CD14-positive monocyte (primary cell): ENCODE measurements at regions not wholly inside any gene's neighbourhood (a gene's known extent, or its start where the extent isn't known, plus 50 kb on each side); places are given as distances from the start of the nearest gene placed in this dataset.

Source experiments
- DNase-seq, 3 donors: peaks; one replicate each; pipeline ENCODE4 v3.0.0-alpha.2; 2011 to 2022
- H2AFZ ChIP-seq: 2 replicates; pipeline ENCODE4 v1.6.0; 2012; ENCODE audit warnings: mild to moderate bottlenecking, low read depth, low read length, inconsistent platforms; ENCODE audit not compliant: insufficient read depth, poor library complexity, severe bottlenecking
- H3K27ac ChIP-seq, 2 donors: 1 replicate in 1 of 2; 2 replicates in 1 of 2; pipeline ENCODE4 v1.5.1; 2012 to 2013; ENCODE audit warnings: low read length in 2 of 2, control low read depth in 1 of 2, inconsistent platforms in 1 of 2, low read depth in 1 of 2, mild to moderate bottlenecking in 1 of 2
- H3K27me3 ChIP-seq, 2 donors: one replicate each; pipeline versions ENCODE4 v1.6.0 to v1.6.1; 2011 to 2013; ENCODE audit warnings: low read length in 2 of 2; ENCODE audit not compliant: control insufficient read depth in 2 of 2, insufficient read depth in 2 of 2
- H3K36me3 ChIP-seq, 2 donors: replicated peaks in 1 of 2; 1 replicate in 1 of 2; 2 replicates in 1 of 2; pipeline versions ENCODE4 v1.5.1 to v1.6.1; 2012 to 2013; ENCODE audit warnings: low read length in 2 of 2, control low read depth in 1 of 2, inconsistent platforms in 1 of 2, mild to moderate bottlenecking in 1 of 2; ENCODE audit not compliant: insufficient read depth in 2 of 2, control insufficient read depth in 1 of 2
- H3K4me1 ChIP-seq, 2 donors: 1 replicate in 1 of 2; 2 replicates in 1 of 2; pipeline versions ENCODE4 v1.5.1 to v1.6.1; 2012 to 2013; ENCODE audit warnings: low read length in 2 of 2, control low read depth in 1 of 2, inconsistent platforms in 1 of 2, mild to moderate bottlenecking in 1 of 2, moderate library complexity in 1 of 2; ENCODE audit not compliant: insufficient read depth in 2 of 2, control insufficient read depth in 1 of 2
- H3K4me2 ChIP-seq: replicated peaks from 2 replicates; pipeline ENCODE3; 2012; ENCODE audit warnings: low read length, moderate library complexity, mild to moderate bottlenecking; ENCODE audit not compliant: poor library complexity, severe bottlenecking; ENCODE audit errors: extremely low read depth
- H3K4me3 ChIP-seq, 3 experiments: fragments of 200-600 bp in 1 of 3; sonication (generic) in 1 of 3; replicated peaks in 1 of 3; 1 replicate in 2 of 3; 2 replicates in 1 of 3; pipeline ENCODE4 v1.5.1; 2011 to 2013; ENCODE audit warnings: low read length in 3 of 3, mild to moderate bottlenecking in 3 of 3, control low read depth in 2 of 3, low read depth in 2 of 3, inconsistent platforms in 1 of 3, moderate library complexity in 1 of 3
- H3K79me2 ChIP-seq: 2 replicates; pipeline ENCODE4 v1.6.0; 2012; ENCODE audit warnings: mild to moderate bottlenecking, control low read depth, inconsistent platforms, low read length, moderate library complexity; ENCODE audit not compliant: insufficient read depth
- H3K9ac ChIP-seq: 2 replicates; pipeline ENCODE4 v1.6.0; 2017; ENCODE audit warnings: low read length, mild to moderate bottlenecking; ENCODE audit not compliant: insufficient read depth, poor library complexity, severe bottlenecking
- H3K9me3 ChIP-seq, 2 donors: replicated peaks in 1 of 2; 1 replicate in 1 of 2; 2 replicates in 1 of 2; pipeline versions ENCODE4 v1.5.1 to v1.6.1; 2012 to 2013; ENCODE audit warnings: low read length in 2 of 2, control low read depth in 1 of 2; ENCODE audit not compliant: control insufficient read depth in 1 of 2, insufficient read depth in 1 of 2
- H4K20me1 ChIP-seq: 2 replicates; pipeline ENCODE4 v1.6.0; 2012; ENCODE audit warnings: mild to moderate bottlenecking, low read length, control low read depth, moderate library complexity; ENCODE audit not compliant: insufficient read depth
- H3K27ac Mint-ChIP-seq, 7 donors: one replicate each; pipeline ENCODE4 v1.8.0; 2020; ENCODE audit warnings: mild to moderate bottlenecking in 7 of 7, mixed read lengths in 7 of 7, moderate library complexity in 6 of 7, inconsistent platforms in 2 of 7
- H3K27me3 Mint-ChIP-seq, 3 donors: one replicate each; pipeline ENCODE4 v1.8.0; 2021 to 2022; ENCODE audit warnings: low read depth in 3 of 3, mild to moderate bottlenecking in 3 of 3, mixed read lengths in 3 of 3, moderate library complexity in 3 of 3, inconsistent platforms in 1 of 3
- H3K36me3 Mint-ChIP-seq, 2 donors: one replicate each; pipeline ENCODE4 v1.8.0; 2020; ENCODE audit warnings: mixed read lengths in 2 of 2, inconsistent platforms in 1 of 2, mild to moderate bottlenecking in 1 of 2
- H3K4me1 Mint-ChIP-seq: one replicate; pipeline ENCODE4 v1.8.0; 2020; ENCODE audit warnings: mild to moderate bottlenecking, mixed read lengths
- H3K4me3 Mint-ChIP-seq, 2 donors: one replicate each; pipeline ENCODE4 v1.8.0; 2020; ENCODE audit warnings: mild to moderate bottlenecking in 2 of 2, mixed read lengths in 2 of 2, moderate library complexity in 1 of 2
- H3K9me3 Mint-ChIP-seq, 7 donors: one replicate each; pipeline ENCODE4 v1.8.0; 2020 to 2022; ENCODE audit warnings: mixed read lengths in 7 of 7, mild to moderate bottlenecking in 6 of 7, moderate library complexity in 6 of 7, inconsistent platforms in 2 of 7
- WGBS: methylation state at CpG from one replicate; pipeline ENCODE4 v1.1.5; 2013; ENCODE audit warnings: missing lambda C conversion rate; ENCODE audit not compliant: insufficient coverage; 5-methylcytosine and 5-hydroxymethylcytosine counted together
- intact Hi-C, 2 donors: fragments of 100-400 bp; cut with micrococcal nuclease; formaldehyde crosslinking; loops; one replicate each; pipeline versions ENCODE4 v1.15.0 to v1.15.1; 2023
- TF ChIP-seq, protein P1 (sequence below): fragments of 200-600 bp; IDR thresholded peaks from one replicate; pipeline ENCODE4 v1.8.0; 2022; ENCODE audit warnings: antibody characterized with exemption, mild to moderate bottlenecking

DNA sequence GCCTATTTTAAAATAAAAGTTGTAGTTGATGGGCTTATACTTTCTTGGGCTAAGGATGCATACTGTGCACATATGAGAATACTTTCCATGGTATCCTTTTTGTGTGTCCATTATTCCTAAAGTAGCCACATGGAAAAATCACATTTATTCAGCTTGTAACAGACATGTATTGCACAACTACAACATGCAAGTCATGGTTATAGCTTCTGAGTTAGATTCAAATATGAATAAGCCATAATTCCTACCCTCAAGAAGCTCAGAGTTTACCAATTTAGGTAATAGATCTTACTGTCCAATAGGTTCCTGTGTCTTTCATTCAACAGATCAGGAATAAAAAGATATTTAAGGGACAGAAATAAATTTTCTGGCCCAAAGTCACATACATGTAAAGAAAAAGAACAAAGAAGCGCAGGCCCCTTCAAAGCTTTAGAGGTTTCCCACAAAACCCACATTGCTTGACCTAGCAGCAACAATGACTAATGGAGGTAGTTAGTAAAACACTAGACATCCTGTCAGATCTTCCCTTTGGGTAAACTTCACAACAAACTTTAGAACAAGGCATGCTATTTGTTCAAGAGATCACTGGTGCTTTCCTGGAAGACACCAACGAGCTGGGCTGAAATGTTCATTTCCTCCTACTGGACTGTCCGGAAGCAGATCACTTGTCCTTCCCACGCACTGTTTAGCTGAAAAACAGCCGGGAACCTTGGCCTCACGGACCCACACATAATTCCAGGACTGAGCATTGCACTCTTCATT is 78.4 kb upstream of the ITGA1 start:
- Histone ChIP-seq H3K9ac (no peak overlapping the region), H3K4me1 (no peaks in the 10 kb centered on the region), H2AFZ (no peak overlapping the region), H3K27ac (no peak overlapping the region), H3K4me3 (no peak overlapping the region), H3K4me2 (no peak overlapping the region), H3K36me3 (no peaks in the 10 kb centered on the region), H3K9me3 (no peaks in the 10 kb centered on the region), H3K79me2 (no peaks in the 10 kb centered on the region), H4K20me1 (no peaks in the 10 kb centered on the region), H3K27me3 (no peaks in the 10 kb centered on the region)
- Mint-ChIP-seq H3K4me1 (peaks cover 3% of the 10 kb centered on the region), H3K4me3 (no peak overlapping the region), H3K9me3 (peaks cover 0 to 3% (median 0%) of the 10 kb centered on the region in 7 donors), H3K27me3 (peaks cover 0 to 1% (median 0%) of the 10 kb centered on the region in 3 donors), H3K36me3 (no peaks in the 10 kb centered on the region), H3K27ac (no peak overlapping the region)
- WGBS: 23% methylated on average over 3 of the region's 6 CpGs
- TF ChIP-seq, protein P1, sequence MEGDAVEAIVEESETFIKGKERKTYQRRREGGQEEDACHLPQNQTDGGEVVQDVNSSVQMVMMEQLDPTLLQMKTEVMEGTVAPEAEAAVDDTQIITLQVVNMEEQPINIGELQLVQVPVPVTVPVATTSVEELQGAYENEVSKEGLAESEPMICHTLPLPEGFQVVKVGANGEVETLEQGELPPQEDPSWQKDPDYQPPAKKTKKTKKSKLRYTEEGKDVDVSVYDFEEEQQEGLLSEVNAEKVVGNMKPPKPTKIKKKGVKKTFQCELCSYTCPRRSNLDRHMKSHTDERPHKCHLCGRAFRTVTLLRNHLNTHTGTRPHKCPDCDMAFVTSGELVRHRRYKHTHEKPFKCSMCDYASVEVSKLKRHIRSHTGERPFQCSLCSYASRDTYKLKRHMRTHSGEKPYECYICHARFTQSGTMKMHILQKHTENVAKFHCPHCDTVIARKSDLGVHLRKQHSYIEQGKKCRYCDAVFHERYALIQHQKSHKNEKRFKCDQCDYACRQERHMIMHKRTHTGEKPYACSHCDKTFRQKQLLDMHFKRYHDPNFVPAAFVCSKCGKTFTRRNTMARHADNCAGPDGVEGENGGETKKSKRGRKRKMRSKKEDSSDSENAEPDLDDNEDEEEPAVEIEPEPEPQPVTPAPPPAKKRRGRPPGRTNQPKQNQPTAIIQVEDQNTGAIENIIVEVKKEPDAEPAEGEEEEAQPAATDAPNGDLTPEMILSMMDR: no peak
- DNase-seq: no peak
- intact Hi-C loops: no loop called here

DNA sequence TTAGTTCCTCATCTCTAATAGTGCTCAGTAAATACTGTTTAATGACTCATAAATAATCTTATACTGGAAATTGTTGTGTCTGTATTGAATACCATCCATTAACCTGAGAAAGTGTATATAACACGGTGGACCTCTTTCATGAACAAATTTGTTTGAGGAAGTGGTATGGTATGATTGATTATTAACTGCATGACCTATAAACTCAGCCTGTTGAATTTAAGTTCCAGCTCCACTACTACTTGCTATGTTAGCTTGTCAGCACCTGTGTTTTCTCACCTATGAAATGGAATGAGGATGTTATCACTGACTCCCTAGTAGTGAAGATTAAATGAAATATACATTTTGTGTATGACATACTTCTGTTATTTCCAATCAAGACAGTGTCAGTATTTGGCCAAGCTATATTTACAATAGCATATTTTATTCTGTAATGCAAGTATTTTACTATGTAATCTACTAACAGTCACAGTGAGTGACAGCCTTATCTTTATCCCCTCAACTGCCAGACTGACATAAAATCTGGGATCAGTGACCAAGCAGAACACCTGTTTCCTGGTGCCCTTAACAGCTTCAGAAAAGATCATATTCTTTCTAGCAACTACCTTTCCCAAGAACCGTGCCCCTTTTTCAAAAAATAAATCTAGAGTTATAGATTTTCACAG is 77.3 kb upstream of the ITGA1 start:
- H3K9ac ChIP-seq: no peak overlapping the region
- Mint-ChIP-seq H3K4me1 (peaks cover 3% of the 10 kb centered on the region), H3K9me3 (peaks cover 0 to 3% (median 0%) of the 10 kb centered on the region in 7 donors), H3K4me3 (no peak overlapping the region), H3K27me3 (peaks cover 0 to 1% (median 0%) of the 10 kb centered on the region in 3 donors), H3K27ac (no peak overlapping the region), H3K36me3 (no peaks in the 10 kb centered on the region)
- no peaks in the 10 kb centered on the region for H4K20me1 ChIP-seq
- H3K4me1 ChIP-seq: no peaks in the 10 kb centered on the region
- DNase-seq: no peak
- TF ChIP-seq, protein P1: no peak
- no peak overlapping the region for H3K27ac ChIP-seq
- H3K27me3 ChIP-seq: no peaks in the 10 kb centered on the region
- 57% methylated on average over 1 of the region's 2 CpGs for WGBS
- no peak overlapping the region for H3K4me2 ChIP-seq
- no peak overlapping the region for H2AFZ ChIP-seq
- no peaks in the 10 kb centered on the region for H3K9me3 ChIP-seq
- intact Hi-C loops: no loop called here
- H3K36me3 ChIP-seq: no peaks in the 10 kb centered on the region
- no peaks in the 10 kb centered on the region for H3K79me2 ChIP-seq
- no peak overlapping the region for H3K4me3 ChIP-seq
